ENCODE measurements at regions not wholly inside any gene's neighbourhood (a gene's known extent, or its start where the extent isn't known, plus 50 kb on each side); places are given as distances from the start of the nearest gene placed in this dataset.

DNA sequence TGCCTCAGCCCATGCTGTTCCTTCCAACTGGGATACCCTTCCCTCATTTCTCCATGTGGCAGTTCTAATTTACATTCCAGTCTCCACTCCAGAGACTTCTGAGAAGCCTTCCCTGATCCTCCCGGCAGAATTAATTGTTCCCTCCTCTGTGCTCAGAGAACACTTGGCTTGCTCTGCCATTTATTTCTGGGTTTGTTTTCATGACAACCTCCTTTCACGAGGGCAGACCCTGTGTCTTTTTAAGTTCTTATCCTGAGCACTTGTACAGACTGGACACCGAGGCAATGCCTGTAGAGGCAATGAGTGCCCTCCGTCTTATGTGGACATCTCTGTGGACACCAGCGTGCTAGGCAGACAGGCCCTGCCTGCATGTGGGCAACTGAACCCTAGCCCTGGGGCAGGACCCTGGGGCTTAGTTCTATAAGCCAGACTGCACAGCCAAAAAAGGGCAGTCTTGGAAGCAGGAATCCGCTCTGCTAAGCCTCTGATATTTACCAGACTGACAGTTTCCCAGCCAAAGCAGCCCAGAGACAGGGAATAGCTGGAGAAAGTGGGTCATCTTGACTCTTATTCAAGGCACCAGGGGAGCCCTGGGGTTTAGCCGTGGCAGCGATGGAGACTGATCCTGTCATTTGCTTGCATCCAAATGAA is 474.0 kb downstream of the RPS24 start:
- 65% methylated on average over 8 of the region's 8 CpGs for WGBS
- TF ChIP-seq POLR2AphosphoS5 (IDR thresholded peaks at IDR 0.05) (no peak), POLR2A (IDR thresholded peaks at IDR 0.05) (no peak), EP300 (IDR thresholded peaks at IDR 0.05) (no peak)
- TF ChIP-seq, protein P1, sequence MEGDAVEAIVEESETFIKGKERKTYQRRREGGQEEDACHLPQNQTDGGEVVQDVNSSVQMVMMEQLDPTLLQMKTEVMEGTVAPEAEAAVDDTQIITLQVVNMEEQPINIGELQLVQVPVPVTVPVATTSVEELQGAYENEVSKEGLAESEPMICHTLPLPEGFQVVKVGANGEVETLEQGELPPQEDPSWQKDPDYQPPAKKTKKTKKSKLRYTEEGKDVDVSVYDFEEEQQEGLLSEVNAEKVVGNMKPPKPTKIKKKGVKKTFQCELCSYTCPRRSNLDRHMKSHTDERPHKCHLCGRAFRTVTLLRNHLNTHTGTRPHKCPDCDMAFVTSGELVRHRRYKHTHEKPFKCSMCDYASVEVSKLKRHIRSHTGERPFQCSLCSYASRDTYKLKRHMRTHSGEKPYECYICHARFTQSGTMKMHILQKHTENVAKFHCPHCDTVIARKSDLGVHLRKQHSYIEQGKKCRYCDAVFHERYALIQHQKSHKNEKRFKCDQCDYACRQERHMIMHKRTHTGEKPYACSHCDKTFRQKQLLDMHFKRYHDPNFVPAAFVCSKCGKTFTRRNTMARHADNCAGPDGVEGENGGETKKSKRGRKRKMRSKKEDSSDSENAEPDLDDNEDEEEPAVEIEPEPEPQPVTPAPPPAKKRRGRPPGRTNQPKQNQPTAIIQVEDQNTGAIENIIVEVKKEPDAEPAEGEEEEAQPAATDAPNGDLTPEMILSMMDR (IDR thresholded peaks at IDR 0.05) = no peak
- no peaks in the 10 kb centered on the region for H3K36me3 ChIP-seq
- no peak for DNase-seq (ENCODE audit: low spot score in 2 of 2)
- no peaks in the 10 kb centered on the region for H3K27me3 ChIP-seq
- no peak overlapping the region for H3K27ac ChIP-seq
- no peaks in the 10 kb centered on the region for H3K9me3 ChIP-seq
- peaks cover 26% of the 10 kb centered on the region for H3K4me1 ChIP-seq
- no peak overlapping the region for H3K4me3 ChIP-seq

DNA sequence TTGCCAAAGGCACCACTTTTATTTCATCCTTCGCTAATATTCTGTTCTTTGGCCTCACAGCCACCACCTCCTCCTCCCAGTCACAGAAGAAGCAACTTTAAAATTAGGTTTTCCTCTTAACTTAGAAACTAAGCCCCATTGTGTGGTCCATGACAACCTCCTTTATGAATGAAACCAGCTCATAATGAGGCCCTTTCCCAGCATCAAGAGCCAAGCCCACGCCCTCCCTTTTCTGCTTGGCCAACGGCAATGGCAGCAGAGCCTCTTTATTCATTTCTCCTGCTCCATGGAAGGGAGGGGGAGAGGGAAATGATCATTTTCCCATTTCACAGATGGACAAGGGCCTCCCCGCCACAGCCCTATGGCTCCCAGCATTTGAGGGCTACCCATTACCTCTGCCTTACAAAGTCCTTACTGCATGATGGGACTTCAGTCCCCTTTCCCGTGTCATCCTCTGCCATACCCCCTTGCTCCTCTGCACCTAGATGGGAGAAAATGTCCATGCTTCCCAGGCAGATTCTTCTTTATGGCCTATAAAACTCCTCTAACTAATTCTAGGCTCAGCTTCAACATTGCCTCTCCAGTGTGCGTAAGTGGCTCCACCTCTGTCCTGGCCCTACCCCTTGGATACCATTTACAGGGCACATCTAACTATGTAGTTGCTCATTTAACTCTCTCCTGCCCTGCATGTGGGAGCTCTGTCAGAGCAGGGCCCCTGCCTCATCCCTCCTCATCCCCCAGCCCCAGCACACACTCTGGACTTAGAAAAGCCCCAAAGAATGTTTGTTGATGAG is 475.5 kb downstream of the RPS24 start:
- DNase-seq (ENCODE audit: low spot score in 2 of 2) = peak in 1 of 2 donors; percentile 55
- H3K27me3 ChIP-seq = no peaks in the 10 kb centered on the region
- H3K4me1 ChIP-seq = peaks cover 26% of the 10 kb centered on the region
- 79% methylated on average over 6 of the region's 6 CpGs for WGBS
- no peak overlapping the region for H3K27ac ChIP-seq
- no peaks in the 10 kb centered on the region for H3K9me3 ChIP-seq
- no peak overlapping the region for H3K4me3 ChIP-seq
- TF ChIP-seq POLR2AphosphoS5 (IDR thresholded peaks at IDR 0.05) (no peak), EP300 (IDR thresholded peaks at IDR 0.05) (no peak), POLR2A (IDR thresholded peaks at IDR 0.05) (no peak)
- TF ChIP-seq, protein P1 (IDR thresholded peaks at IDR 0.05) = no peak
- H3K36me3 ChIP-seq = no peaks in the 10 kb centered on the region

GRCh38 chr10:78510566-78511323 is 477.1 kb downstream of the RPS24 start:
- H3K9me3 ChIP-seq = no peaks in the 10 kb centered on the region
- TF ChIP-seq POLR2A (IDR thresholded peaks at IDR 0.05) (no peak), EP300 (IDR thresholded peaks at IDR 0.05) (no peak), POLR2AphosphoS5 (IDR thresholded peaks at IDR 0.05) (no peak)
- TF ChIP-seq, protein P1 (IDR thresholded peaks at IDR 0.05) = no peak
- H3K27ac ChIP-seq = peak overlapping the region; percentile 7
- peak in 1 of 2 donors; percentile 72 for DNase-seq (ENCODE audit: low spot score in 2 of 2)
- H3K4me1 ChIP-seq = peaks cover 30% of the 10 kb centered on the region
- H3K27me3 ChIP-seq = no peaks in the 10 kb centered on the region
- no peak overlapping the region for H3K4me3 ChIP-seq
- H3K36me3 ChIP-seq = no peaks in the 10 kb centered on the region
- 66% methylated on average over 12 of the region's 12 CpGs for WGBS

DNA sequence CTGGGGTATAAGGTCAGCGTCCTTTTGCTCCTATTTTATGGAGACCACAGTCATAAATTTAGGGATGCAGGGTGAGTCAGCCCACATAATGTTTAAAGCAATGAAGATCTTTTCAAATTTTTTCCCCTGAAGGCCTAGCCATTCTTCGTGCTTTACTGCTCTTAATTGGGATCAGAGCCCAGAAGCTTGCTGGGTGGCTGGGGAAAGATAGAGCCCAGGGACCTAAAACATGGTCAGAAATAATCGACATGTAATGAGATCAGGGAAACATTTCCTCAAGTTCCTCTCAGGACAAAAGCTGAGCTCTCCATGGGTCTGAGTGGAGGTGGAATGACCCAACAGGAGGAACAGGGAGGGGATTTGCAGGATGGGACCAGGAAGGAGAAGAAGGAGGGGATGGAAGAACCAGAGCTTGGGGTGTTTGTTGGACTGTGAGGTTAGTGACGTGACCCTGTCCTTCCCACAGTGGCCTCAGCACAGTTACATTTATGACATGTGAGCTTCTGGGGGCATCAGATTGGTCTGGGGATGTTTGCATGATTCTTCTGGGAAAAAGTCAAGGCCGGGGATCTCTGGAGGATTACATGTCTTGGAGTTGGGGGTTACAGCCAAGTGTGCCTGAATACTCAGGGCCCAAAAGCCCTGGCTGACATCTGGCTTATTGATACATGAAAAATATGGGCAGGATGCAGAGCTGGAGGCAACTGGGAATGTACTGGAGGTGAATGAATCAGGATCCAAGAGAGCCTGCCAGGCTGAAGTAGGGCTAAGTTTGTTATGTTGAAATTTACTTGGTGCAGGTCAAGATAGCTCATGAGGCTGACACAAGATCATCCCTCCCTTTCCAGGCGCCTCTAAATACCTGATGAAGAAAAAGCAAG is 477.9 kb downstream of the RPS24 start:
- peak in 1 of 2 donors; percentile 71 for DNase-seq (ENCODE audit: low spot score in 2 of 2)
- Histone ChIP-seq H3K9me3 (no peaks in the 10 kb centered on the region), H3K27me3 (no peaks in the 10 kb centered on the region), H3K36me3 (no peaks in the 10 kb centered on the region), H3K27ac (peak overlapping the region; percentile 7), H3K4me3 (no peak overlapping the region), H3K4me1 (peaks cover 30% of the 10 kb centered on the region)
- TF ChIP-seq EP300 (IDR thresholded peaks at IDR 0.05) (no peak), POLR2AphosphoS5 (IDR thresholded peaks at IDR 0.05) (no peak), POLR2A (IDR thresholded peaks at IDR 0.05) (no peak)
- TF ChIP-seq, protein P1 (IDR thresholded peaks at IDR 0.05) = no peak
- WGBS = 69% methylated on average over 6 of the region's 6 CpGs

Measured in suprapubic skin (tissue), 4 donors.